Skeletal muscle cell (primary cell): ENCODE measurements at regions not wholly inside any gene's neighbourhood (a gene's known extent, or its start where the extent isn't known, plus 50 kb on each side); places are given as distances from the start of the nearest gene placed in this dataset.

Source experiments
- DNase-seq: peaks from one replicate; pipeline ENCODE4 v3.0.0-alpha.2; 2010; ENCODE audit warnings: low read depth
- H3K4me3 ChIP-seq: 2 replicates; pipeline ENCODE4 v1.5.1; 2011; ENCODE audit warnings: low read depth, mild to moderate bottlenecking, control low read depth, low read length, moderate library complexity

DNA sequence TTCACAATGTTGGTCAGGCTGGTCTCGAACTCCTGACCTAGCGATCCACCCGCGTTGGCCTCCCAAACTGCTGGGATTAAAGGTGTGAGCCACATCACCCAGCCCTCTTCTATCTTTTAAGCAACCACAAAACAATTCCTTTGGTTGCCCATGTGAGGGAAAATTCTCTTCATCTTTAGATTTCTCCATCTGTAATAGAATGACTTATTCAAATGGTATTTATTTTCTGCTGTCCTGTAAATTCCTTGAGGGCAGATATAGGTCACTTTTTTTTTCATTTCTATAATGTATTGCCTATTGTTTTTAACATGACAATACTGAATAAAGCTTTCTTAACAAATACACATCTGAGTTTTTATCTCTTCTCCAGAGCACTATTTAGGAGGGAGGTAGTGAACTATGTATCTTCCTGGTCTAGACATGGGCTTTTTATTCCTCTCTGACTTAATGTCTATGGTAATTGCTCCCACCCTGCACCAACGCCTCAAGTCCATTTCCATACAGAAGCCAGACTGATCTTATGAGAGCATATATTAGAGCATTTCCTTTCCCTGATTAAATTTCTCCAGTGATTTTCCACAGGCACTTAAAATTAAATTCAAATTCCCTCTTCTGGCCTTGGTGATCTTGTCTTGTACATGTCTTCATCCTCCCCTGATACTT, 595.6 kb downstream of the CAAP1 start:
- H3K4me3 ChIP-seq = no peak overlapping the region
- DNase-seq = no peak

DNA sequence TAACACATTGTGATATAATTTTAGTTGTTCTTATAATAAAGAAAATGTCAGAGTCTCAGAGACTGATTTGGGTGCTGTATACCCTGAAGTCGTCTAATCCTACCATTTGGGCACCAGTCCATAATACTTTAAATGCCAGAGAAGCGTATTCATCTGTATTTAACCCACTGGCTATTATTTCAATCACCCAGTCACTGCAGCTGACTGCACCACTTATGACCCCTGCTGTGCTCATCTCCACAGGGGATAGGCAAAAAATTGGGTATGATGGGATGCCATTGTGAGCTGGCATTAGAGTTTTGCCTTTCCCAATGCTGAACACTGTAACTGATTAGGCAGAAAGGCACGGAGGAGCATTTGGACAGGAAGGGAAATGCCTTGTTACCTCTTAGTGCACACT, 599.7 kb downstream of the CAAP1 start:
- no peak overlapping the region for H3K4me3 ChIP-seq
- DNase-seq = peak; percentile 40

DNA sequence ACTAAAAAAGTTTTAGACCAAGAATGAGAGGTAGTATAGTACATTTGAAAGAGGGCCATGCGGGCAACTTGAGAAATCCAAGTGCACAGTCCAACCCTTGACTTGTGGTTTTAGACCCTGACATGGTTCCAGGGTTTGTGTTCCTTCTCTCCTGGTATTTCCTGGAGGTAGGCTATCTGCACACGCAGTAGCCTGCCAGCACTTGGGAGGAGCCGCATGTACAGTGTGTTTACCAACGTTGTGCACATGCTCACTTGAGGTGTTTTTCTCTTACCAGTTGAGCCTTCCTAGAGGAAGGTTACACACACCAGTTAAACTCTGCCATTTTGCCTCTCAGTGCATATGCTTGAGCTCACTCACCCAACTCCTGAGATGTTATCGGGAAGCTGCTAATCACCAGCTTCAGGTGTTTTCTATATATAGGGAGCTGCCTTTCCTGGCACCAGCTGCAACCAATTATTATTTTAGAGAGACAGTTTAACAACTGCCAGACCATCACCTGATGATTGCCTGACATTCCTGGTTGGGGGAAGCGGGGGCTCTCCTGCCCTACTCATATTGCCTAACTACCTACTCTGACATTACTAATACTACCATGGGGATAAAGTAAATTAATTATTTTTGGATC, 593.4 kb upstream of the TUSC1 start:
- H3K4me3 ChIP-seq = no peak overlapping the region
- DNase-seq = no peak

DNA sequence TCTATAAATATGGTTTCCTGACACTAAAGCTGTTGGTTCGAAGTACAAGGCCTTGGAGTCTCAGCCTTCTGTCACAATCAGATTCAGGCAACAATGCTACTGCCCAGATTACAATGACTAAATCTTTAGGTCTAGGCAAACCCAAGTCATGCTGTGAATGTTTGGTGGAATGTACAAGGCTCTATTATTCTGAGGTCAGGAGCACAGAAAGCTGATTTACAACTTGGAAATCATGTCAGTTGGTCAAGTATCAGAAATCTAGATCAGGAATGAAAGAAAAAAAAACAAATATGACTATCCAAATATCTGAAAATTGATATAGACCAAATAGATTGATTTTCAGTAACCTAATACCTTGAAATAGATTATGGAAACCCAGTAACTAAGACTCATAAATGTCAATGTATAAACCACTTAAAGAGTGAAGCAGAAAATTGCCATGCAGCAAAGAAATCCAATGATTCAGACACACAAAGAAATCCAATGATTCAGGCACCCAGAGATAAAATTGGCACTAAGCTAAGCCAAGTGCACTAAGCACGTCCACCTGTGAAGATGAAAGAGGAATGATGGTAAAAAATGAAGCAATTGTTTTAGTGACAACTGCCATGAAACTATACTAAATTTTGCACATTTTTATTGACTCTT, 588.0 kb upstream of the TUSC1 start:
- no peak overlapping the region for H3K4me3 ChIP-seq
- no peak for DNase-seq

DNA sequence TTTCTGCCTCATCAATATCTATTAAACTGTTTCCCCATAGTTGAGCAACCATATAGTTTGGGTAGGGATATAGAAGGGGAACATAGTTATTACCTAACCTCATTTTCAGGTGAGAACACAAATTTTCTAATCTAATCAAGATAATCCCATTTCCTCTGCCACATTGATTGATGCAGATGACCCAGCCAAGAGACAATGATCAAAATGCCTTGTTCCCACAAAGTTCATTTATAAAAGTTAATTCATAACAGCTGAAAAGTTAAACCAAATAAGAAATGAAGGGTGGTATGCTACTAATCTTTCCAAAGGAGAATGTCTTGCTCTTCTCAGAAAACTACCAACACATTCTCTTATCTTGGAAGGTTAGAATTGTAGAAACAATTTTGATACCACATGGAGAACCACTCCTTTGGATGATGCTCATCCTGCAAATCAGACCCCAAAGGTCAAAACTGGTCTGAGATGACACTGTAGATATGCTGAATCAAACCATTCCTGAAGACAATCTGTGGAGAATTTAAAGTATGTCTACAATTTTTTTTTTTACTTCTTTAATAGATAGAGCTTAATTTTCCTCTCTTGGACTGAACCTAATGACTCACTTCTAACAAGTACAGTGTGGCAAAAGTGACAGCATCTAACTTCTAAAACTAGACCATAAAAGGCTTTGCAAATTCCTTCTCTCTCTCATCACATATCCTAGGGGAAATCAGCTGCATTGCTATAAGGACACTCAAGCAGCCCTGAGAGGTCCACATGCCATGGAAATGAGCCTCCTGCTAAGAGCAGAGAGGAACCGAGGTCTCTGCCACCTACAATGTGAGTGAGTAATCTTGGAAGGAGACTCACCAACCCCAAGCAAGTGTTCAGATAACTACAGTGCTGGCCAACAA, 586.7 kb upstream of the TUSC1 start:
- peak; percentile 93 for DNase-seq

DNA sequence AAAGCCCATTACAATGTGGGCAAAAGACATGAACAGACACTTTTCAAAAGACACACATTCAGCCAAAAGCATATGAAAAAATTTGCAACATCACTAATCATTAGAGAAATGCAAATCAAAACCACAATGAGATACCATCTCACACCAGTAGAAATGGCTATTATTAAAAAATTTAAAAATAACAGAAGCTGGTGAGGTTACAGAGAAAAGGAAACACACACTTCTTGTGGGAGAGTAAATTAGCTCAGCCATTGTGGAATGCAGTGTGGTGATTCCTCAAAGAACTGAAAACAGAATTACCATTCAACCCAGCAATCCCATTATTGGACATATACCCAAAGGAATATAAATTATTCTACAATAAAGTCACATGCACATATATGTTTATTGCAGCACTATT, 585.2 kb upstream of the TUSC1 start:
- no peak overlapping the region for H3K4me3 ChIP-seq
- no peak for DNase-seq

More for the DNA sequence above, 586.7 kb upstream of the TUSC1 start:
- no peak overlapping the region for H3K4me3 ChIP-seq

DNA sequence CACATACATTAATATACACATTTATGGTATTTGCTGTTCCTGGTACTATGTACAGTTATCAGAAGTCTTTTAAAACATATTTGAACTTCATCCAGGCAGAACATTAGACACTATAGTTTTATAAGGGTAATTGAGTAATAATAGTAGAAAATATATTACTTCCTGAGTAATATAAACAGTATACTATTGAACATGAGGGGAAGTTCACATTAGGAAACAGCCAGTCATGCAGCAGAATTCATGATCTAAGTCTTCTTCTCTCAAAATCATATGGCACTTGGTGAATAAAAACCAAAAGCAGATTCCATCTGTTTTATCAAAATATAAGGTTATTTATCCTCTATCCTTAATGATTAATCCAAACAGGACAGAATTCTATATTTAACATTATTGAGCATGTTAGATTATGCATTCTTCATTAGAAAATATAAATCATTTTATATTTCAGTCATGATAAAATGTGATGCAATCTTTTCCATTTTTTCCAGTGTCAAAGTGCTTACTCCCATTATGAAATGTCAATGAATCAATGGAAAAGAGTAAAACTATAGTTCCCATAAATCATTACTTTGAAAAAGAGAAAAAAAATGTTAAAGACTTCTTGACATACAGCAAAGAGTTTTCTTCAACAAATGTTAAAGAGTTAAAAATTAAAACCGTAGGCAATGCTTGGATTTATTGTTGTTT, 584.3 kb upstream of the TUSC1 start:
- no peak overlapping the region for H3K4me3 ChIP-seq
- peak; percentile 9 for DNase-seq

DNA sequence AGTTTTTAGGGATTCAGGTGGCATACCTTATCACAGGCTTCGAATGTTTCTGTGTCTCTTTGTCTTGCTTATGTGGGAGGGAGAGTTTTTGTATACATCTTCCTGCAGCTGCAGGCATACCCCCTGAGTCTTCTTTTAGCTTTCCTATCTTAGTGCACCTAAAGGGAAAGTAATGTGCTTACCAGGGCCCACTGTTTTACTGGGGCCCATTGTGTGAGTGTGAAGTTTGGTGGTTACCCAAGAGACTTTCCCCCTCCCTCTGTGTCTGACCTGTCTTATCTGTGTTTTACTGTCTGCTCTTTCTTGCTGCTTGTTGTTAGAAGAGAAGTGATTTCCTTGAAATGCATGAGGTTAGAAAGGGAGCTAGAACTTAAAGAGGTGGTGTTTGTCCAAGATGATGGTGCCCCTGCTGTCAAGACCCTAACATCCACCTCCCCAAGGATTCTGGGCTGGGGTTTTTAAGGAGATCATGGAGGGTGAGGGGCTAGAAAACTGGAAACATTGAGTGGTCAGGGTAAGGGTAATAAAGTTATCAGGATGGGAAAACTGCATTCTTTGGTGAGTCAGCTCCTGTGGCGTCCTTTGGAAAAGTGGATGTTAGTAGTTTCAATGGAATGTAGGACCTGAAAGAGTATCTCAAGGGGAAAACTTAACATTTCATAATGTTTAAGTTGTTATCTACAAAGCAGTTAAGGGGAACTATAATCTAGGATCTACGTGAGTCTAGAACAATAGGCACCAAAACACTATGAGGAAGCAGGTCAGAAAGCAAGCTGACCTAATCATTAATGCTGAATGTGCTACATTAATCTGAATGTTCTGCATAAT, 583.5 kb upstream of the TUSC1 start:
- no peak overlapping the region for H3K4me3 ChIP-seq
- DNase-seq = peak; percentile 42

DNA sequence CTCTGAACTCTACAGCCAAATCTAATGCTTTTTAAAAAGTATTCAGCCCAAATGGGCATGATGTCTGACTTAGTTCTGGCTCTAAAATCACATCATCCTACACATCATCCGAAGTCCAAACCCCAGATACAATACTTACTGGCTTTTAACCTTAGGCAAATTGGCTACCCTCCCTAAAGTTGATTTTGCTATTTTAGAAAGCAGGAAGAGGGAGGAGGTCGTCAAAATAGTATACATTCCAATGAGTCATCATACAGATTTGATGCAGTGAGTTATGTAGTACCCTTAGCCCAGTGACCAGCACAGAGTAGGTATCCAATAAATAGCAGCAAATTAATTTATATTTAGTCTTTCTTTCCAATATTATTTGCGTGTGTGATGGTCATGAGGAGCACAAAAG, 582.0 kb upstream of the TUSC1 start:
- no peak overlapping the region for H3K4me3 ChIP-seq
- DNase-seq = peak; percentile 18

DNA sequence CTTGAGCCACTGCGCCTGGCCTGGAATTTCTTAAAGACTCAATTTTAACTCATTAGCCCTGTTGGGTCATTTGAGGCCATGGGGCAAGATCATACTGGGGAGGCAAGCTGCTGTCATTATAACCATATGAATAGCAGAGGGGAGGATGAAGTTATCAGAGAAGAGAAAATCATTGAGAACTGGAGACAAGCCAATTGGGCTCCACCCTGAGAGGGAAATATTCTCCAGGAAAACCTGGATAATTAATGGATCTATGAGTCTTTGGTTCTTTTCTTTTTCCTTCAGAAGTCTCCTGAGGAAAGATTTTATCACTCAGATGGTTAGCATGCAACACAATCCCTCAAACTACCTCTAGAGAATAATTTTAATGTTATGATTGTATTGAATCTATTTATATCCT, 569.6 kb upstream of the TUSC1 start:
- no peak for DNase-seq
- no peak overlapping the region for H3K4me3 ChIP-seq

DNA sequence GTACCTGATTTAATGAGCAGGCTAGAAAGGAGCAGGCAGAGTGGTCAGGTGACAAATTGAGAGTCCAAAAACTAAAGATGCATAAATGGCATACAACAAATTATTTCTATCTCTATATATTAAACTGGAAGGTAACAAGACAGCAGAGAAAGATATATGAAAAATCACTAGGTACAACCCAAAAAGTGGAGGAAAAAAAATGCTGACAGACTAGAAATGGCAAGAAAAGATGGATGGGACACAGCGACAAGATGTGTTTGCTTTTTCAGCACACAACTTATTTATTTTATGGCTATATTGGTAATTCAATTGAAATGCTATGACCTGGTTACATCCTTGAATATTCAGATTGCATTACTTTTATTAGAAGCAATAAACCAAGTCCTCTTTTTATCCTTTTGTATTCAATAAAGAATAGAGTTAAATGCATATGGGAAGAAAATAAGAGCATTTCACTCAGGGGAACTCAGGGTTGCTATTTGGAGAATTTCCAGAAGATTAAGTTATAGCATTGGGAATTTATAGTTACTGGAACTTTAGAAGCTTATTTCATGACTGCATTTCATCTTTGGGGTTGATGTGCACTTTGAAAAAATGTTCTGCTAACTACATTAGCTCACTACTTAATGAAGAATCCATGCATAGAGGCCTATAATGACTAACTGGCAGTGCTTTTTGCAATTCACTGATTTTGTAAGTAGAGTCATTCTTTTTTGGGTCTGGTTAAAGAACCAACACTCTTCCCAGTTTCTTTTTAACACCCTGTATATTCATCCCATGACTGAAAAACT, 566.6 kb upstream of the TUSC1 start:
- no peak overlapping the region for H3K4me3 ChIP-seq
- DNase-seq = peak; percentile 62

DNA sequence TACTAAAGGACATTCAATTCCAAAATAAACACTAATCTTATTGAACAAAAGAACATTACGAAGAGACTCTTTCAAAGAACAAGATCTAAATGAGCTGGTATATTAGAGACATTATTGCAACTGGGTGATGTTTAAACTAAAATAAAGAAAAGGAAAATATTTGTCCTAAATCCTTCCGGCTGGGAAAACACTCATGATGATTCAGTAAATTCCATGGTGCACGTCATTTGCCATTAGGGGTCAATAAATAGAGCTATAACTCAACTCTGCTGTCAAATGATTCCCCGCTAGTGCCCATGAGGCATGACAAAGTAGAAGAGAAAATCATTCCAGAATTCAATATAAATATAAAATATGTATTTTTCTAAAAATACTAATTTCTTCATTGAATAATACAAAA, 565.5 kb upstream of the TUSC1 start:
- DNase-seq = peak; percentile 60
- H3K4me3 ChIP-seq = no peak overlapping the region

DNA sequence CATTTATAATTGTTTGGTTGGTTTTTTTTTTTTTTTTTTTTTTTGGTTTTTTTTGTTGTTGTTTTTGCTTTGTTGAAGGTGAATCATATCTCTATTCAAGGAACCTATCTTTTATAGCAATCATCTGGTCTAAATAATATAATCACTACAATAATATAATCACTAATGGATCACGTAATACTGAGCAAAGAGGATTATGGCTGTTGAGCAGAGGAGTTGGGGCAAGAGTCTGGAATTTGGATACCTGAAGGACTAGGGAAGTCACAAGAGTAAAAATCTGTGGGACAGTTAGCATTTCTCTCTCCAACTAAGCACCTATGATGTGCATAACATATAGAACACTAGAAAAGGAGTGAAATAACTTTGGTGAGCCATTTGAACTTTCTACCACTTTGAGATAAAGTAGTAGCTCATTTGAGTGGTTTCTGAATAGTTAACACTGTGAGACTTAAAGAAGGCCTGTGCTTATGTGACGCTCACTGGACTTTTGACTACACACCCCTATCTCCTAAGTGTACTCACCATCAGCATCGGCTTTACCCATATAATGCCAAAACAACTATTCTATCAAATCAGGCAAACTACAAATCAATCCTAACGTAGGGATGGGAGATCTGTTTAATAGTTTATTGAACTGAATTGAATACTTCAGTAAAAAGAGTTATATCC, 564.9 kb upstream of the TUSC1 start:
- H3K4me3 ChIP-seq = no peak overlapping the region
- DNase-seq = no peak

DNA sequence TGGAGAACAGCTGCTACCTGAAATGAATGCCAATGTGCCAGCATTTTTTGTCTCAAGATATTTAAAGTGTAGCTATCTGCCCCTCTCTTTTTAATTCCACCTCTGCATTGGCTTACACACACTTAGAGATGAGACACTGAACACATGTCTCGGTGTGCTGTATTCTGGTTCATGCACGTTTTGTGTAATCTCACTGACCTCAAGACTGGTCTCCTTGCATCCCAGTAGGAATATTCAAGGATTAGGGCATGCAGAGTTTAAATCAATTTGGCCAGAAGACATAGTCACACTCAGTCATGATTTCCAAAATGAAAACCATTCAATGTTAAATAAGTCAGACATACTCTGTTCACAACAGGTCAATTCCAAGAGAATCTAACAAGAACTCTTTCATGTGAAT, 561.8 kb upstream of the TUSC1 start:
- H3K4me3 ChIP-seq = no peak overlapping the region
- no peak for DNase-seq

DNA sequence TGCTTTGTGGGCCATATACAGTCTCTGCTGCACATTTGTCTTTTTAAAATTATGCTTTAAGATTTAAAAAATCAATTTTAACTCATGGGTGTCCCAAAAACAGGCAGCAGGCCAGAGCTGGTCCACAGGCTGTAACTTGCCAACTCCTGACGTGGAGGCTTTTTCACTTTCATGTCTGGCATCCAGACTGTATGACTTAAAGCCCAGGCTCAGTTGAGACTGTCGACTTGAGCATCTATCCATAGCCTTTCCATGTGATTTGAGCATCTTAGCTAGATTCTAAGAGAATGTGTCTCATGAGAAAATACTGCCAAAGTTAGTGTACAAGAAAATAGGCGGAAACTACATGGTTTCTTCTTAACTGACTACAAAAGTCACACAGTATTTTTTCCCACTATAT, 559.0 kb upstream of the TUSC1 start:
- no peak for DNase-seq
- no peak overlapping the region for H3K4me3 ChIP-seq

DNA sequence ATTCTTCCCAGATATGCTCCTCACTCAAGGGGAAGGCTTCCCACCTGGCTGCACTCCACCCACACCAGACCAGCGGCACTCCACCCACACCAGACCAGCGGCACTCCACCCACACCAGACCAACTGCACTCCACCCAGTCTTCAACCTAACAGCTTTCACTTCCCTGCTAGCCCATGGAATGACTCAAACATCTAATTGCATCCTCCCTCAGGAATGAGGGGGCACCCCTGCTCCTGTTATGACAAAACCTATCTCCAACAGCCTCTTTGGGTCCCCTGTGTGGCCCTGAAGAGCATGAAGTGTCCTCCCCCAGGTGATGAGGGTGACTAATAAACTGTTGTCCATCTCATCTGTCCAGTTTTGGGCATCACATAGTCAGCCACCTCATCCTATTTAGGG, 556.6 kb upstream of the TUSC1 start:
- DNase-seq = no peak
- H3K4me3 ChIP-seq = no peak overlapping the region

DNA sequence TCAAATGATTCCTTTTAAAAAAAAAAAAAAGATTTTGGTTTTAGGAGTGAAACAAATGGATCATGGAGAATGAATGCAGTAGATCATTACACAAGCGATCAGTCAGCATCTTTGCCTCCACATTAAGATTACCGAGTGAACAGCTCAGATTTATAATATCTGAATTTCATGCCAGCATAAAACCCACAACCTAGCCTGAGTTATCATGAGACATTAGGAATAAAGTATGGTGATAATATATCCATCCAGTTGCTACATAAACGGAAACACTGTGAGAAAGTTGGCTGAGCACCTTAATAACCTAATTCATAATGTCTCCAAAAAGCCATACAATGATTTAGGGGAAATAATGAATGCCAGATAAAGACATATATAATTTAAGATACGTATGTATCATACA, 553.1 kb upstream of the TUSC1 start:
- no peak for DNase-seq
- H3K4me3 ChIP-seq = no peak overlapping the region
